Mesothelial cell of epicardium (in vitro differentiated cells): ENCODE measurements at regions not wholly inside any gene's neighbourhood (a gene's known extent, or its start where the extent isn't known, plus 50 kb on each side); places are given as distances from the start of the nearest gene placed in this dataset.

Source experiments
- DNase-seq, 2 experiments: peaks; one replicate each; pipeline ENCODE4 v3.0.0; 2021; ENCODE audit warnings: low spot score in 2 of 2; ENCODE audit not compliant: unreplicated experiment in 2 of 2
- H3K27ac Mint-ChIP-seq: 2 replicates; pipeline ENCODE4 v1.8.0; 2021; ENCODE audit warnings: mixed read lengths
- H3K27me3 Mint-ChIP-seq: 2 replicates; pipeline ENCODE4 v1.8.0; 2021; ENCODE audit warnings: low read depth, mixed read lengths
- H3K36me3 Mint-ChIP-seq: 2 replicates; pipeline ENCODE4 v1.8.0; 2021; ENCODE audit warnings: mixed read lengths
- H3K4me1 Mint-ChIP-seq: 2 replicates; pipeline ENCODE4 v1.8.0; 2021; ENCODE audit warnings: mixed read lengths
- H3K4me3 Mint-ChIP-seq: 2 replicates; pipeline ENCODE4 v1.8.0; 2021; ENCODE audit warnings: mild to moderate bottlenecking, moderate library complexity, mixed read lengths
- H3K9me3 Mint-ChIP-seq: 2 replicates; pipeline ENCODE4 v1.8.0; 2021; ENCODE audit warnings: mixed read lengths
- CTCF ChIP-seq: fragments of 200-600 bp; sonication (generic); IDR thresholded peaks from one replicate; pipeline ENCODE4 v1.5.0; 2021; ENCODE audit warnings: antibody characterized with exemption; ENCODE audit not compliant: unreplicated experiment

GRCh38 chr14:97841762-97842161 is 1044.6 kb downstream of the VRK1 start:
- no peak for TF ChIP-seq CTCF
- no peaks in the 10 kb centered on the region for H3K36me3 Mint-ChIP-seq
- DNase-seq: no peak
- H3K4me3 Mint-ChIP-seq: no peak overlapping the region
- H3K27me3 Mint-ChIP-seq: peaks cover 43% of the 10 kb centered on the region
- H3K4me1 Mint-ChIP-seq: no peaks in the 10 kb centered on the region
- H3K9me3 Mint-ChIP-seq: no peaks in the 10 kb centered on the region
- H3K27ac Mint-ChIP-seq: no peak overlapping the region

- Mint-ChIP-seq H3K4me1 (no peaks in the 10 kb centered on the region), H3K36me3 (no peaks in the 10 kb centered on the region), H3K27me3 (peaks cover 36% of the 10 kb centered on the region), H3K9me3 (no peaks in the 10 kb centered on the region), H3K27ac (no peak overlapping the region), H3K4me3 (no peak overlapping the region)
- no peak for TF ChIP-seq CTCF
- DNase-seq: no peak
These were observed 1045.9 kb downstream of the VRK1 start for GRCh38 chr14:97843066-97843465.

- Mint-ChIP-seq H3K4me1 (no peaks in the 10 kb centered on the region), H3K27me3 (peaks cover 30% of the 10 kb centered on the region), H3K36me3 (no peaks in the 10 kb centered on the region), H3K9me3 (no peaks in the 10 kb centered on the region), H3K4me3 (no peak overlapping the region), H3K27ac (no peak overlapping the region)
- no peak for DNase-seq
- no peak for TF ChIP-seq CTCF
These were observed 1046.9 kb downstream of the VRK1 start for GRCh38 chr14:97844042-97844441.

GRCh38 chr14:97846156-97846555 is 1049.0 kb downstream of the VRK1 start:
- no peaks in the 10 kb centered on the region for H3K4me1 Mint-ChIP-seq
- no peak overlapping the region for H3K4me3 Mint-ChIP-seq
- no peak for DNase-seq
- peaks cover 21% of the 10 kb centered on the region for H3K27me3 Mint-ChIP-seq
- H3K36me3 Mint-ChIP-seq: no peaks in the 10 kb centered on the region
- TF ChIP-seq CTCF: no peak
- no peak overlapping the region for H3K27ac Mint-ChIP-seq
- no peaks in the 10 kb centered on the region for H3K9me3 Mint-ChIP-seq

- no peak for DNase-seq
- Mint-ChIP-seq H3K27ac (no peak overlapping the region), H3K4me3 (no peak overlapping the region), H3K9me3 (no peaks in the 10 kb centered on the region), H3K27me3 (peaks cover 9% of the 10 kb centered on the region), H3K4me1 (no peaks in the 10 kb centered on the region), H3K36me3 (no peaks in the 10 kb centered on the region)
- TF ChIP-seq CTCF: no peak
These were observed 1051.3 kb downstream of the VRK1 start for GRCh38 chr14:97848317-97848980.

- peaks cover 11% of the 10 kb centered on the region for H3K27me3 Mint-ChIP-seq
- no peaks in the 10 kb centered on the region for H3K4me1 Mint-ChIP-seq
- no peak overlapping the region for H3K27ac Mint-ChIP-seq
- H3K36me3 Mint-ChIP-seq: no peaks in the 10 kb centered on the region
- TF ChIP-seq CTCF: no peak
- H3K4me3 Mint-ChIP-seq: no peak overlapping the region
- no peaks in the 10 kb centered on the region for H3K9me3 Mint-ChIP-seq
- DNase-seq: no peak
These were observed 1053.3 kb downstream of the VRK1 start for GRCh38 chr14:97850466-97850865.
